ENCODE measurements at regions not wholly inside any gene's neighbourhood (a gene's known extent, or its start where the extent isn't known, plus 50 kb on each side); places are given as distances from the start of the nearest gene placed in this dataset.

GRCh38 chr2:21288299-21288698 is 164.5 kb downstream of the TDRD15 start:
- DNase-seq, result no peak

GRCh38 chr2:21288739-21289520 is 165.2 kb downstream of the TDRD15 start:
- DNase-seq, result no peak

- DNase-seq, result no peak
These were observed 165.8 kb downstream of the TDRD15 start for GRCh38 chr2:21289551-21289950.

GRCh38 chr2:21289989-21290388 is 166.2 kb downstream of the TDRD15 start:
- DNase-seq, result no peak

GRCh38 chr2:21291426-21291825 is 167.7 kb downstream of the TDRD15 start:
- DNase-seq, result no peak

GRCh38 chr2:21294446-21294845 is 170.7 kb downstream of the TDRD15 start:
- DNase-seq, result no peak

- DNase-seq, result no peak
These were observed 175.6 kb downstream of the TDRD15 start for GRCh38 chr2:21299411-21299810.

GRCh38 chr2:21301871-21302455 is 178.2 kb downstream of the TDRD15 start:
- no peak for DNase-seq

GRCh38 chr2:21303876-21304275 is 180.1 kb downstream of the TDRD15 start:
- DNase-seq, result no peak

GRCh38 chr2:21305581-21305980 is 181.8 kb downstream of the TDRD15 start:
- DNase-seq, result no peak

- DNase-seq, result no peak
These were observed 182.5 kb downstream of the TDRD15 start for GRCh38 chr2:21306235-21306634.

GRCh38 chr2:21307037-21307436 is 183.3 kb downstream of the TDRD15 start:
- DNase-seq, result no peak

GRCh38 chr2:21310493-21310892 is 186.7 kb downstream of the TDRD15 start:
- DNase-seq, result no peak

- no peak for DNase-seq
These were observed 190.6 kb downstream of the TDRD15 start for GRCh38 chr2:21314322-21314835.

GRCh38 chr2:21317131-21317530 is 193.4 kb downstream of the TDRD15 start:
- DNase-seq, result no peak

- no peak for DNase-seq
These were observed 194.5 kb downstream of the TDRD15 start for GRCh38 chr2:21318263-21318662.

GRCh38 chr2:21326152-21326551 is 202.4 kb downstream of the TDRD15 start:
- no peak for DNase-seq

- DNase-seq, result no peak
These were observed 204.4 kb downstream of the TDRD15 start for GRCh38 chr2:21328177-21328576.

GRCh38 chr2:21330786-21331391 is 207.1 kb downstream of the TDRD15 start:
- DNase-seq, result no peak

- DNase-seq, result no peak
These were observed 208.0 kb downstream of the TDRD15 start for GRCh38 chr2:21331625-21332370.

GRCh38 chr2:21332993-21333625 is 209.3 kb downstream of the TDRD15 start:
- no peak for DNase-seq

GRCh38 chr2:21333684-21334083 is 209.9 kb downstream of the TDRD15 start:
- no peak for DNase-seq
